ENCODE measurements at regions not wholly inside any gene's neighbourhood (a gene's known extent, or its start where the extent isn't known, plus 50 kb on each side); places are given as distances from the start of the nearest gene placed in this dataset.

GRCh38 chr13:47621931-47622330 lies 379.1 kb downstream of the SUCLA2 start:
- no peak for DNase-seq

GRCh38 chr13:47611664-47612288 lies 389.3 kb downstream of the SUCLA2 start:
- no peak for DNase-seq

- DNase-seq, result no peak
Measured at GRCh38 chr13:47610687-47611086, 390.4 kb downstream of the SUCLA2 start.

- DNase-seq, result no peak
Measured at GRCh38 chr13:47603365-47603764, 397.7 kb downstream of the SUCLA2 start.

- no peak for DNase-seq
Measured at GRCh38 chr13:47598340-47598911, 402.6 kb downstream of the SUCLA2 start.

DNA sequence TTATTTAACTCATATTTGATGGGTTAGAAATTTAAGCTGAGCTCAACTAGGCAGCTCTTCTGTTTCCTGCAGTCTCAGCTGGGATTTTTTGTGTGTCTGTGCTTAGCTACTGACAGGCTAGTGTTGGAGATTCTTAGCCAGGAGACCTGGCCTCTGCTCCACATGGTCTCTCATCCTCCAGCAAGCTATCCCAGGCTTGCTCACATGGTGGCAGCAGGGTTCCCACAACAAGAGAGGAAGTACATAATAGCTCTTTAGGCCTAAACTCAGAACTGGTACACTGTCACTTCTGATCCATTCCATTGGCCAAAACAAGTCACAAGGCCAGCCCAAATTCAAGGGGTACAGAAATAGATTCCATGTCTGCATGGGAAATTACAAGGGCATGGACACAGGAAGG lies 406.2 kb downstream of the SUCLA2 start:
- no peak for DNase-seq

GRCh38 chr13:47592256-47592655 lies 408.8 kb downstream of the SUCLA2 start:
- DNase-seq, result no peak

DNA sequence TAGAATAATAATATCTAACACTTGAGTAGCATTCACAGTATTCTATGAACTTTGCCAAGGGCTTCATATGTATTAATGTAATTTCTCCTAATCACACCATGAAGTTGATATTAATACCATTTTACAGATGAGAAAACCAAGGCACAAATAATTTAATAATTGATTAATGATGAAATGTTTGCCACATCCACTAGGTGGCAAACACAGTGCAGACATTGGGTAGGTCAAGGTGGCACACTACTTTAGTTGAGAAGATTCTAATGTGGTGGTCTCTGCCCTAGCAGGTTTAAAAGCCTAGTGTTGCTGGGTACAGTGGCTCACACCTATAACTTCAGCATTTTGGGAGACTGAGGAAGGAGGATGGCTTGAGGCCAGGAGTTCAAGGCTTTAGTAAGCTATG lies 412.4 kb downstream of the SUCLA2 start:
- DNase-seq, result no peak

- no peak for DNase-seq
Measured at GRCh38 chr13:47572375-47572774, 428.7 kb downstream of the SUCLA2 start.

- DNase-seq, result no peak
Measured at GRCh38 chr13:47564041-47564440, 437.0 kb downstream of the SUCLA2 start.

GRCh38 chr13:47556703-47557102 lies 444.4 kb downstream of the SUCLA2 start:
- no peak for DNase-seq

GRCh38 chr13:47555235-47555634 lies 445.8 kb downstream of the SUCLA2 start:
- no peak for DNase-seq

DNA sequence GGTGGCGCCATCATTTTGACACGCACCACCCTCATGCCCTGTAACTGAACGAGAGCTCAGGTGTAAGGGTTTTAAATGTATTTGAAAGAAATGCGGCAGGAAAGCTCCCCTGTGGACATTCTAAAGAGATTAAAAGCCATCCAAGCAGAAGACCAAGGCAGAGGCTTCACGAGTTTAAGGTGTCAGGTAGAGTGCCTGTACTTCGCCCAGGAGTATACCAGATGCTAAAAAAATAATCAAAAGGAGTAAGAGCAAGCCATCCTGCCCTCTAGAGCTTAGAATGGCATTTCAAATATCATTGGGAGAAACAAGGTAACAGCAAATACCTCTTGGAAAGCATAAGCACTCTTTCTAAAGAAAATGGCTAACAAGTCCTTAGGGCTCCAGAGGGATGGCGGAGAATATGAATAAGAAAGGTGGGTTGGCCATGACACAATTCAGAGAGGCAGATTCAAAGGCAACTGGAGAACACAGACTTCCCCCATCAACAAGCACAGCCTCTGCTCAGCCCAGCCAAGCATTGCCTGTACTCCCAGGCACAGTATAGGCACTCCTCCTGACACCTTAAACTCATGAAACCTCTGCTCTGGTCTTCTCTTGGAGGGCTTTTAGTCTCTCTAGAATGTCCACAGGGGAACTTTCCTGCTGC lies 447.6 kb downstream of the SUCLA2 start:
- DNase-seq, result no peak

DNA sequence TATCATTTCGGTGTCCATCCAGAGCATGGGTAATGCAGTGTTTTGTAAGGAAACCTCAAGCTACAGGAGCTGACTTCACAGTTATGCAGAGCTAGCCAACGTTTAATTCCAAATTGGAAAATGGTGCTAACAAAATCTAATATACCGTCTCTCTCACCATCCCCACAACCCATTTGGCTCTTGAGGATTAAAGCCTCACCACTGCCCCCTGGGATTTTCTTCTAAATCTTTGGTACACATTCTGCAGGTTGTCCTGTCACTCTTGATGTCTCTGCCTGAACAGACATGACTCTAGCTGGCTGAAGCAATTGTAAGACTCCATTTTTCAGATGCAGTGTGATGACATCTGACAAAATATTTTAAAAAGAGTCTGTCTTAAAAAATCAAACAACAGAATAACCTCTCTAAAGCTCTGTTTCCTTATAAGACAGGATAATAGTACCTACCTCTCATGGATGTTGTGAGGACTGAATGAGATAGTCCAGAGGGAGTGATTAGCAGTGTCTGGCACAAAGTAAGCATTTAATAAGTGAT lies 451.8 kb downstream of the SUCLA2 start:
- DNase-seq, result no peak

DNA sequence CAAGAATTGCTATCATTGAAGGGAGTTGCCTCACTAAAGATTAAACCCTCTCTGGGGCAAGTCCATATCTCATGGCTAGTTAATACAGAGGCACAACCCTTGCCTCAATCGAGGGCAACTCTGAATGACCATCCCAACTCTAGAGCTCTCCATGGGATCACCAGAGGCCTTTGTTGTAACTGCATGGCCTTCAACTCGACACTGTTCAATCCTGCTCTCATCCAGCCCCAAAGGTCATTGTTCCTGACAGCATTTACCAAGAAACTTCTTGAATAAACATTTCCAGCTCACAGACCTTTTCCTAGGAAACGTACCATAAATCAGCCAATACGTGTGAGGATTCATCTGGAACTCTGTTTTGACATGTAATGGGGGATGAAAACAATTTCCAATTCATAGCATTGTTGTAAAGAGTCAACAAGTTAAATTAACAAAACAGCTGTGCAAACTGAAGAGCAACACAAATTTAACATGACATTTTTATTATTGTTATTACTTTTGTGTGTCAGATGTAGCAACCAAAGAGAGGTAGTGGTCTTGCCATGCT lies 452.7 kb downstream of the SUCLA2 start:
- DNase-seq, result peak; percentile 64

DNA sequence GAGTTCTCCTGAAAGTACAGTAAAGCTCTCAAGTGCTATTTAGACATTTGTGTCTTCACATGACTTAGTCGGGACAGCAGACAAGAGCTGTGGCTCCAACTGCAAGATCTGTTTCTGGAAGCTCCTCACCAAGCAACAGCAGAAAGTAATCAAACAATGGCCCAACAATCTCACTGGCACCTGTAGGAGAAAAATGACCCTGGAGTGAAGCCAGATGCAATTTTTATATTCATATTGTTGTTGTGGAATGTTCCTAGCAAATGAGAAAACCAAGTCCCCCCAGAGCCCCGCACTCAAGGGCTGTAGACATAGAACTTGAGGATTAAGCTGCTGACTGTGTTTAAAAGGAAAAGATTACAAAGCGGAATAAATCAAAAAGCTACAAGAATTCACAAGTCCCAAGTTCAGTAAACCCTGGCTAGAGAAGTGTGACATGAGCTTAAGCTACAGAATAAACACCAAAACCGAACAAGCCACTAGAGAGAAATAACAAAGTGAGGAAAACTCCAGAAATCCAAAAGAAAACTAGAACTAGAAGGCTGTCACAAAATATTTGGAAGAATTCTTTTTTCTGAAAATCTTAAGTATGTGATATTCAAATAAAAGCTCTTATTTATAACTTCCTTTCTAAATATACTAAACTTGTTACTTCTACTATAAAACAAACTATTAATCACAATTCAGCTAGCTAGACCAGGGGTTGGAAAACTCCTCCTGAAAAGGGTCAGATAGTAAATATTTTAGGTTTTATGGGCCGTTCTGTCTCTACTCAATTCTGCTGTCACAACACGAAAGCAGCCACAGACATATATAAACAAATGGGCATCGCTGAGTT lies 454.5 kb downstream of the SUCLA2 start:
- DNase-seq, result peak; percentile 74

GRCh38 chr13:47545201-47546024 lies 455.7 kb downstream of the SUCLA2 start:
- no peak for DNase-seq

GRCh38 chr13:47539317-47539716 lies 461.8 kb downstream of the SUCLA2 start:
- no peak for DNase-seq

- DNase-seq, result no peak
Measured at GRCh38 chr13:47523771-47524170, 477.3 kb downstream of the SUCLA2 start.

DNA sequence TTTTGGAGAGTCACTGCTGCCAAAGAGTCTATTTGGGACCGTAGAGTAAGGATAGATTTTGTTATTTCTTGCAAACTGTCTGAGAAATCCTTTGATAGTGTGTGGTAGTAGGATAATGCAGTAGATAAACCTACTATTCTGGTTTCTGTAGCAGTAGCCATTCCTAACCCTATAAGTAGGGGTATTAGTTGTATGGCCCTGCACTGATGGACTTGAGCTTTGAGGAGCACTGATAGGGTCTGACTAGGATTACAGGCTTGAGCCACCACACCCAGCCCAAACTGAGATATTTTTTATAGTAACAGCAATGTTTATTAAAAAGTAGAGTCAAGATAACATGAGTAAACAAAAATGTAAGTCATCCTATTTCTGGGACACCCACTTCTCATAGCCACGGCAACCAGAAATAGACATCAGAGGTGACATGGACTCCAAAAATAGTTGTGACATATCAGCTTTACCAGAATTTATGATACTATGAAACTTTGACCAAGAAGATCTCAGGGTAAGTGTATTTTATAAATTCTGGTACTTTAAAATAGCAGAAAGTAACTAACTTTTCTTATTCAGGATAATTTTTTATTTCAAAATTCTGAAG lies 479.1 kb downstream of the SUCLA2 start:
- DNase-seq, result no peak

DNA sequence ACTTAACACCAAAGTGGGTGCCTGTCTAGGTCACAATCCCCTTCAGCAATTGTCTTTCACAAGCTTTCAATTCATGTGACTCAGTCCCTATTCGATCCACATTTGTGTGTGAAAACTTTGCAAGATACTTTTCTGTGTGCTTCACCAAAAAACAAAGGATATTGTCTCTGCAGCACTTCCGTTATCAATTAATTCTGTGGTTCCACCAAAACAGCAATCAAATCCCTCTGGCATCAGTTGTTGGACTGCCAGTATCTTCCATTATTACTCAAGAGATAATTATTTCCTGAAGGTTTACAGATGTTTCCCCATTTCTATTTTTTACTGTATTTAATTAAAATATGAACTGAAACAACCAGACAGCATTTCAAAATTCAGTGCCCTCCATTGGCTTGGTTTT lies 481.4 kb downstream of the SUCLA2 start:
- no peak for DNase-seq

Data from renal pelvis (tissue), 1 donor.